ENCODE measurements at regions not wholly inside any gene's neighbourhood (a gene's known extent, or its start where the extent isn't known, plus 50 kb on each side); places are given as distances from the start of the nearest gene placed in this dataset.

- H3K4me3 ChIP-seq (replicated peaks in 1 of 2; ENCODE audit: low read depth in 2 of 2, low read length in 2 of 2), result no peak overlapping the region
- no peak for DNase-seq (ENCODE audit: low read depth in 2 of 2)
- TF ChIP-seq, protein P1, sequence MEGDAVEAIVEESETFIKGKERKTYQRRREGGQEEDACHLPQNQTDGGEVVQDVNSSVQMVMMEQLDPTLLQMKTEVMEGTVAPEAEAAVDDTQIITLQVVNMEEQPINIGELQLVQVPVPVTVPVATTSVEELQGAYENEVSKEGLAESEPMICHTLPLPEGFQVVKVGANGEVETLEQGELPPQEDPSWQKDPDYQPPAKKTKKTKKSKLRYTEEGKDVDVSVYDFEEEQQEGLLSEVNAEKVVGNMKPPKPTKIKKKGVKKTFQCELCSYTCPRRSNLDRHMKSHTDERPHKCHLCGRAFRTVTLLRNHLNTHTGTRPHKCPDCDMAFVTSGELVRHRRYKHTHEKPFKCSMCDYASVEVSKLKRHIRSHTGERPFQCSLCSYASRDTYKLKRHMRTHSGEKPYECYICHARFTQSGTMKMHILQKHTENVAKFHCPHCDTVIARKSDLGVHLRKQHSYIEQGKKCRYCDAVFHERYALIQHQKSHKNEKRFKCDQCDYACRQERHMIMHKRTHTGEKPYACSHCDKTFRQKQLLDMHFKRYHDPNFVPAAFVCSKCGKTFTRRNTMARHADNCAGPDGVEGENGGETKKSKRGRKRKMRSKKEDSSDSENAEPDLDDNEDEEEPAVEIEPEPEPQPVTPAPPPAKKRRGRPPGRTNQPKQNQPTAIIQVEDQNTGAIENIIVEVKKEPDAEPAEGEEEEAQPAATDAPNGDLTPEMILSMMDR (IDR thresholded peaks at IDR 0.05; ENCODE audit: low read depth, low read length), result no peak
These were observed 155.4 kb upstream of the PLAAT1 start for GRCh38 chr3:193085655-193086054.

DNA sequence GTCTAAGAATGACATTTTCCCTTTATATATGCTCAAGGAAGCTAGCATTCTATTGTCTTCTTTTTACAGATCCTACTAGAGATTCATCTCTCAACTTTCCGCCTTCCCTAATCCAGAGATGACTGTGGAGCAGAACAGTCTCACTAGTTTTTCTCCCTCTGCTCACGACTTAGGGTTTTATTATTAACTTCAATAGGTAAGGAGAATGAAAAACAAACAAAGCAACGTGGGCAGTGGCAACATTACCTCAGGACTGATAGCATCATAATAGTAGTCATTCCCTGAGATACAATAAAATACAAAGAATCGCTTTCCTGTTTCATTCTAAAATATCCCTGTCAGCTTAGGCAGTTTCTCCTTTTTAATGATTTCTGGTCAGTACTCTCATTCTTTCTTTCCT is 154.3 kb upstream of the PLAAT1 start:
- no peak for DNase-seq (ENCODE audit: low read depth in 2 of 2)
- TF ChIP-seq, protein P1 (IDR thresholded peaks at IDR 0.05; ENCODE audit: low read depth, low read length), result no peak
- no peak overlapping the region for H3K4me3 ChIP-seq (replicated peaks in 1 of 2; ENCODE audit: low read depth in 2 of 2, low read length in 2 of 2)

DNA sequence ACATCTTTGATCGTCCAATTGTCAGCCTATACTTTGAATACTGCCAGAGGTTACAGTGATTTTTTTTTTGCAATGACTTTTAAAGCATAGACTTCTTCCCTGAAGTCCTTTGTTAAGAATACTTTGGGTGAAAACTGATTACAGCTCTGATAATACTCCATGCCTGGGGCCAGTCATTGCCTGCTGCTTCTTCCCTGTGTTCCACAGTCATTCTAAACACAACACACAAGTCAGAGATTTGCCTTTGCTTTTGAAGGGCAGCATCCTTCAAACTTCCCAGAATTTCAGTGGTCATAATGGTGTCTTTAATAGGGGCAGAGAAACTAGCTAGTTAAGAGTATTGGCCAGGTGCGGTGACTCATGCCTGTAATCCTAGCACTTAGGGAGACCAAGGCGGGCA is 153.7 kb upstream of the PLAAT1 start:
- TF ChIP-seq, protein P1 (IDR thresholded peaks at IDR 0.05; ENCODE audit: low read depth, low read length), result no peak
- no peak for DNase-seq (ENCODE audit: low read depth in 2 of 2)
- no peak overlapping the region for H3K4me3 ChIP-seq (replicated peaks in 1 of 2; ENCODE audit: low read depth in 2 of 2, low read length in 2 of 2)

DNA sequence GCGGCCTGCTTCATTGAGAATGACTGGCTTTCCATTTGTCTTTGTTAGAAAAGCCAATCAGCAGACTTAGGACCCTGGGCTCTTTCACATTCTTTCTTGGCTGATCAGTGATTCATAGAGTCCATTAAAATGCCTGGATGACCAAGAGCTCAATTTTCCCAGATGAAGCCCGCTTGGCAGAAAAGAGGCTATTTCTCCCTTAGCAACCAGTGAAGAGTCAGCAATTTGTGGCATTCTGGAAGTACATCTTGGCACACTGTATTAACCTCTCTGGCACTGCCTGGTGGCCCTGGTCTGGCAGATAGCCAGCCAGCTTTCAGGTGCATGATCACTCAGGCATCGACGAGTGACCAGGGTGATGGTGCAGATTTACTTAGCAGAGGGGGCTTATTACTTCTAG is 145.7 kb upstream of the PLAAT1 start:
- no peak overlapping the region for H3K4me3 ChIP-seq (replicated peaks in 1 of 2; ENCODE audit: low read depth in 2 of 2, low read length in 2 of 2)
- DNase-seq (ENCODE audit: low read depth in 2 of 2), result no peak
- TF ChIP-seq, protein P1 (IDR thresholded peaks at IDR 0.05; ENCODE audit: low read depth, low read length), result no peak

DNA sequence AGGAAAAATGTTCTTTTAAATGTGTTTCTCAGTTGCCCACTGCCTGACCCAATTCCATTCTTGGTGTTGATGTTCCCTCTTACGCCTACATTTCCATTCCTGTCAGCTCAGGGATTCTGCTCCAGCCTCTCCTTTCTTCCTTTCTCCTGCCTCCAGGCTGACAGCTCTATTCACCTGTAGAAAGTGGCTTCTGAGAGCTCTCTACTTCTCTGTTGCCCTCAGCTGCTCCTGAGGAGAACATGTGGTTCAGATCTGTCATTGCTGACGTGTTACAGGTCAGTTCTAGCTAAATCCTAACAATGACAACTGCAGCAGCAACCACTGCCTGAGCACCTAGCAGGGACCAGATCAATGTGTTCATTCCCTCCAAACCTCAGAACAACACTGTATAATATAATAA is 144.9 kb upstream of the PLAAT1 start:
- DNase-seq (ENCODE audit: low read depth in 2 of 2), result no peak
- TF ChIP-seq, protein P1 (IDR thresholded peaks at IDR 0.05; ENCODE audit: low read depth, low read length), result no peak
- no peak overlapping the region for H3K4me3 ChIP-seq (replicated peaks in 1 of 2; ENCODE audit: low read depth in 2 of 2, low read length in 2 of 2)

- H3K4me3 ChIP-seq (replicated peaks in 1 of 2; ENCODE audit: low read depth in 2 of 2, low read length in 2 of 2), result no peak overlapping the region
- DNase-seq (ENCODE audit: low read depth in 2 of 2), result no peak
- TF ChIP-seq, protein P1 (IDR thresholded peaks at IDR 0.05; ENCODE audit: low read depth, low read length), result no peak
These were observed 126.3 kb upstream of the PLAAT1 start for GRCh38 chr3:193114431-193115340.
